ENCODE measurements at regions not wholly inside any gene's neighbourhood (a gene's known extent, or its start where the extent isn't known, plus 50 kb on each side); places are given as distances from the start of the nearest gene placed in this dataset.
"Not testable (repeated sequence)": the region's sequence is repeated elsewhere in the genome, so short reads cannot be mapped to it uniquely, and the experiment has no call there.

DNA sequence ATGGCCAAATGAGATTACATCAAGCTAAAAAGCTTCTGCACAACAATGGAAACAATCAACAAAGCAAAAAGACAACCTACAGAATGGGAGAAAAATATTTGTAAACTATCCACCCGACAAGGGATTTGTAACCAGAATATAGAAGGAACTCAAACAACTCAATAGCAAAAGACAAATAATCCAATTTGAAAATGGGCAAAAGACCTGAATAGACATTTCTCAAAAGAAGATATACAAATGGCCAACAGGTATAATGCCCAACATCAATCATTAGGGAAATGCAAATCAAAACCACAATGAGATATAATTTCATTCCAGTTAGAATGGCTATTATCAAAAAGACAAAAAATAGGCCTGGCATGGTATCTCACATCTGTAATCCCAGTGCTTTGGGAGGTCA lies 140.0 kb downstream of the GLUL start:
- no peaks in the 10 kb centered on the region for H3K27me3 ChIP-seq (ENCODE audit: control insufficient read depth in 5 of 5, insufficient read depth in 4 of 5, low read length in 5 of 5)
- H3K4me1 ChIP-seq (ENCODE audit: control insufficient read depth in 5 of 5, insufficient read depth in 5 of 5, low read length in 5 of 5): no peaks in the 10 kb centered on the region
- H3K4me3 ChIP-seq (ENCODE audit: low read depth in 1 of 5, low read length in 5 of 5): no peak overlapping the region
- no peaks in the 10 kb centered on the region for H3K36me3 ChIP-seq (ENCODE audit: control insufficient read depth in 5 of 5, insufficient read depth in 5 of 5, low read length in 5 of 5)
- no peak overlapping the region for H3K27ac ChIP-seq (ENCODE audit: low read depth, low read length)
- no peaks in the 10 kb centered on the region for H3K9me3 ChIP-seq (ENCODE audit: control insufficient read depth in 5 of 5, low read length in 5 of 5)
- H3K9ac ChIP-seq (ENCODE audit: low read length in 5 of 5): no peak overlapping the region

DNA sequence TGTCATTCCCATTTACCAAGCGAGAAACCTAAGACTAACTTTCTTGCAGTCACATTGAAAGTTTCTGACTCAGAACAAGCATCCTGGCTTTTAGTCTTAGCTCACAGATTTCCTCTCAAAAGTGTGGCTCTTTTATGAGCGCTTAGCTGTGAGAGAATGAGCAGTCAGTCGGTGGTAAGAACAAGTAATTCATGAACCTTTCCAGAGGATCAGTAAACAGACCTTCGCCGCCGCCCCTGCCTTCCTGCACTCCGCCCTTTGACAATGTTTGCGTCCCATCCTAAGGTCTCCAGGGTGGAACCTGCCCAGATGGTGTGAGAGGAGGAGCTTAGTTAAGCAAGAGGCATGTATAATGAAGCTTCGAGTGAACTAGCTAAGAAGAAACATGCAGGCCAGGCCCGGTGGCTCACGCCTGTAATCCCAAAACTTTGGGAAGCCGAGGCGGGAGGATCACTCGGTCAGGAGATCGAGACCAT lies 142.4 kb downstream of the GLUL start:
- Histone ChIP-seq H3K9me3 (ENCODE audit: control insufficient read depth in 5 of 5, low read length in 5 of 5) (no peaks in the 10 kb centered on the region), H3K27ac (ENCODE audit: low read depth, low read length) (no peak overlapping the region), H3K27me3 (ENCODE audit: control insufficient read depth in 5 of 5, insufficient read depth in 4 of 5, low read length in 5 of 5) (no peaks in the 10 kb centered on the region), H3K36me3 (ENCODE audit: control insufficient read depth in 5 of 5, insufficient read depth in 5 of 5, low read length in 5 of 5) (no peaks in the 10 kb centered on the region), H3K4me3 (ENCODE audit: low read depth in 1 of 5, low read length in 5 of 5) (no peak overlapping the region), H3K9ac (ENCODE audit: low read length in 5 of 5) (no peak overlapping the region), H3K4me1 (ENCODE audit: control insufficient read depth in 5 of 5, insufficient read depth in 5 of 5, low read length in 5 of 5) (no peaks in the 10 kb centered on the region)

DNA sequence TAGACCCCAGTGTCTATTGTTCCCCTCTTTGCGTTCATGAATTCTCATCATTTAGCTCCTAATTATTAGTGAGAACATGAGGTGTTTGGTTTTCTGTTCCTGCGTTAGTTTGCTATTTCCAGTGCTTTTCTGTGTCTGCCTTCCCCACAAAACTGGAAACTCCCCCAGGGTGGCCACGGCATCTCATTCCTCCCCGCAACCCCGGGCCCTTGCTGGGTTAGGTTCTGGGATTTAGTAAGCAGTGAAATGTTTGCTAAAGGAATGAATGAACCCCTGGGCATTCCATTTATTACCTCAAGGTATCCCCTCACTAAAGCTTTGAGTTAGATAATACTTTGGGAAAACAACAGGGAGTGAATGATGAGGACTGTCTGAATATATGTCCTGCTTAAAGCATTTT lies 142.9 kb downstream of the GLUL start:
- no peak overlapping the region for H3K9ac ChIP-seq (ENCODE audit: low read length in 5 of 5)
- H3K9me3 ChIP-seq (ENCODE audit: control insufficient read depth in 5 of 5, low read length in 5 of 5): no peaks in the 10 kb centered on the region
- no peak overlapping the region for H3K27ac ChIP-seq (ENCODE audit: low read depth, low read length)

DNA sequence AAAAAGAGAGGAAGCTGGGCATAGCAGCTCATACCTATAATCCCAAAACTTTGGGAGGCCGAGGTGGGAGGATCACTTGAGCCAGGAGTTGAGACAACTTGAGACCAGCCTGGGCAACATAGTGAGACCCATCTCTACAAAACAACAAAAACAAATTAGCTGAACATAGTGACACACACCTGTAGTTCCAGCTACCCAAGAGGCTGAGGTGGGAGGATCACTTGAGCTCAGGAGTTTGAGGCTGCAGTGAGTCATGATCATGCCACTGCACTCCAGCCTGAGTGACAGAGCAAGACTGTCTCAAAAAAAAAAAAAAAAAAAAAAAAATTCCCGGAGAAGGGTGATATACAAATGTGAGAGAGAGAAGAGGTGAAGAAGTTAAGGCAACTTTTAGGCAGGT lies 143.8 kb downstream of the GLUL start:
- not testable (repeated sequence) for H3K4me3 ChIP-seq (ENCODE audit: low read depth in 1 of 5, low read length in 5 of 5); H3K27ac ChIP-seq (ENCODE audit: low read depth, low read length); H3K9ac ChIP-seq (ENCODE audit: low read length in 5 of 5); H3K4me1 ChIP-seq (ENCODE audit: control insufficient read depth in 5 of 5, insufficient read depth in 5 of 5, low read length in 5 of 5); H3K9me3 ChIP-seq (ENCODE audit: control insufficient read depth in 5 of 5, low read length in 5 of 5); H3K36me3 ChIP-seq (ENCODE audit: control insufficient read depth in 5 of 5, insufficient read depth in 5 of 5, low read length in 5 of 5); H3K27me3 ChIP-seq (ENCODE audit: control insufficient read depth in 5 of 5, insufficient read depth in 4 of 5, low read length in 5 of 5)

More for the DNA sequence above, 142.9 kb downstream of the GLUL start:
- no peaks in the 10 kb centered on the region for H3K36me3 ChIP-seq (ENCODE audit: control insufficient read depth in 5 of 5, insufficient read depth in 5 of 5, low read length in 5 of 5)
- no peaks in the 10 kb centered on the region for H3K27me3 ChIP-seq (ENCODE audit: control insufficient read depth in 5 of 5, insufficient read depth in 4 of 5, low read length in 5 of 5)
- no peaks in the 10 kb centered on the region for H3K4me1 ChIP-seq (ENCODE audit: control insufficient read depth in 5 of 5, insufficient read depth in 5 of 5, low read length in 5 of 5)
- no peak overlapping the region for H3K4me3 ChIP-seq (ENCODE audit: low read depth in 1 of 5, low read length in 5 of 5)

DNA sequence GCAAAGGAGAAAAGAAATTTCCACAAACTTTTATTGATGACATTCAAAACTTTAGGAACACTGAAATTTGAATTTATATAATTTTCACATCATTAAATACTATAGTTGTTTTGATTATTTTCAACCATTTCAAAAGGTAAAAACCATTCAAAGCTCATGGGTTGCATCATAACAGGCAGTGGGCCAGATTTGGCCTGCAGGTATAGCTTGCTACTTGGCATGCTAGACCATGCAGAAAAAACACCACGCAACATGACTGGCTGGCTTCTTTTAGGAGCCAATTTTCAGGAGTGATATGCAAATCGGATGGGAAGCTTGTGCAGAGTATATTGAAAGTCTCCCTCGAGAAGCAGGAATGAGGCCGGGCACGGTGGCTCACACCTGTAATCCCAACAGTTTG lies 144.8 kb downstream of the GLUL start:
- H3K9me3 ChIP-seq (ENCODE audit: control insufficient read depth in 5 of 5, low read length in 5 of 5): no peaks in the 10 kb centered on the region
- H3K4me3 ChIP-seq (ENCODE audit: low read depth in 1 of 5, low read length in 5 of 5): no peak overlapping the region

DNA sequence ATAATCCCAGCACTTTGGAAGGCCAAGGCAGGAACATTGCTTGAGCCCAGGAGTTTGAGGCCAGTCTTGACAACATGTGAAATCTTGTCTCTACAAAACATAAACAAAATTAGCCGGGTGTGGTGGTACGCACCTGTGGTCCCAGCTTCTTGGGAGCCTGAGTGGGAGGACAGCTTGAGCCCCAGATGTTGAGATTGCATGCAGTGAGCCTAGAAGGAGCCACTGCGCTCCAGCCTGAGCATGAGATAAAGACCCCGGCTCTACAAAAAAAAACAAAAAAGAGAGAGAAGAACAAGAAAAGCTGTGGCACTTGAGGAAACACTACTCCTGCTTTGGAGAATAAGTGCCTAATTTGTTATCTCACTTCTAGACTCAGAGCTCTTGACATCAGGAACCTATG lies 146.6 kb downstream of the GLUL start:
- H3K27ac ChIP-seq (ENCODE audit: low read depth, low read length): no peak overlapping the region
- H3K9ac ChIP-seq (ENCODE audit: low read length in 5 of 5): no peak overlapping the region
- H3K4me3 ChIP-seq (ENCODE audit: low read depth in 1 of 5, low read length in 5 of 5): no peak overlapping the region
- no peaks in the 10 kb centered on the region for H3K36me3 ChIP-seq (ENCODE audit: control insufficient read depth in 5 of 5, insufficient read depth in 5 of 5, low read length in 5 of 5)
- no peaks in the 10 kb centered on the region for H3K4me1 ChIP-seq (ENCODE audit: control insufficient read depth in 5 of 5, insufficient read depth in 5 of 5, low read length in 5 of 5)
- no peaks in the 10 kb centered on the region for H3K27me3 ChIP-seq (ENCODE audit: control insufficient read depth in 5 of 5, insufficient read depth in 4 of 5, low read length in 5 of 5)
- H3K9me3 ChIP-seq (ENCODE audit: control insufficient read depth in 5 of 5, low read length in 5 of 5): no peaks in the 10 kb centered on the region

More for the DNA sequence above, 144.8 kb downstream of the GLUL start:
- Histone ChIP-seq H3K36me3 (ENCODE audit: control insufficient read depth in 5 of 5, insufficient read depth in 5 of 5, low read length in 5 of 5) (no peaks in the 10 kb centered on the region), H3K4me1 (ENCODE audit: control insufficient read depth in 5 of 5, insufficient read depth in 5 of 5, low read length in 5 of 5) (no peaks in the 10 kb centered on the region), H3K27me3 (ENCODE audit: control insufficient read depth in 5 of 5, insufficient read depth in 4 of 5, low read length in 5 of 5) (no peaks in the 10 kb centered on the region), H3K9ac (ENCODE audit: low read length in 5 of 5) (no peak overlapping the region), H3K27ac (ENCODE audit: low read depth, low read length) (no peak overlapping the region)

DNA sequence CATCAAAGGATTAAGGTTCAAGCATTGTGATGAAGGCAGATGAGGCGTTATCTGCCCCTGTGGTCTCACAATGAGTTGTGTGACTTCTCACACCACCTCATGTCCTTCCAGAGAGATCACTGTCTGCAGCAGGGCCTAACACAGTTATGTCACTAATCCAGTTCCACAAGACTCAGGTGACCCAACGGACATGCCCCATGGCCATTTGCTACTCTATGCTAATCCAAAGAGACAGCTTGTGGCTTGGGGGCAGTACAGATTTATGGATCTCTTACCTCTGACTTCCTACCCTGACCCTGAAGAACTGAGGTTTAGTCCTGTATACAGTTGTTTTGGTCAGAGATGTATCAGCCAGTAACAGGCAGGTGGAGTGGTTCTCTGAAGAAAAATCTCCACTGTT lies 147.1 kb downstream of the GLUL start:
- no peaks in the 10 kb centered on the region for H3K36me3 ChIP-seq (ENCODE audit: control insufficient read depth in 5 of 5, insufficient read depth in 5 of 5, low read length in 5 of 5)
- no peak overlapping the region for H3K4me3 ChIP-seq (ENCODE audit: low read depth in 1 of 5, low read length in 5 of 5)
- no peak overlapping the region for H3K9ac ChIP-seq (ENCODE audit: low read length in 5 of 5)
- H3K4me1 ChIP-seq (ENCODE audit: control insufficient read depth in 5 of 5, insufficient read depth in 5 of 5, low read length in 5 of 5): no peaks in the 10 kb centered on the region
- no peak overlapping the region for H3K27ac ChIP-seq (ENCODE audit: low read depth, low read length)
- H3K9me3 ChIP-seq (ENCODE audit: control insufficient read depth in 5 of 5, low read length in 5 of 5): no peaks in the 10 kb centered on the region
- H3K27me3 ChIP-seq (ENCODE audit: control insufficient read depth in 5 of 5, insufficient read depth in 4 of 5, low read length in 5 of 5): no peaks in the 10 kb centered on the region

DNA sequence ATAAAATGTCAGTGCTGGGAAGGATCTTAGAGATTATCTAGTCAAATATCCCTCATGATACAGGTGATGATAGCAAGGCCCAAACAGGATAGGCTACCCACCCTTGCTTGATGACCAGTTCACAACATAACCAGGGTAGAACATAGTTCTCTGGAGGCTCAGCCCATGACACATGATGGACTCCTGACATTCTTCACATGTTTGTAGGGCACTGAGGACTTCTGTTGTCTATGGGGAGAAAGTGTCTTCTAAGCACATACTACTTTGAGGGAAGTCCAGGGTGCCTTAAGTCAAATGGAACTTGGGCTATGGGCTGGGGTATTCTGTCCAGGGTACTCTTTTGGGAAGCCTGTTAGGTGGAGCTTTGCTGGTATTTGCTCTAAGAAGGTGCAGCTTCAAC lies 148.9 kb downstream of the GLUL start:
- no peak overlapping the region for H3K9ac ChIP-seq (ENCODE audit: low read length in 5 of 5)
- H3K27me3 ChIP-seq (ENCODE audit: control insufficient read depth in 5 of 5, insufficient read depth in 4 of 5, low read length in 5 of 5): no peaks in the 10 kb centered on the region
- H3K4me3 ChIP-seq (ENCODE audit: low read depth in 1 of 5, low read length in 5 of 5): no peak overlapping the region
- no peaks in the 10 kb centered on the region for H3K9me3 ChIP-seq (ENCODE audit: control insufficient read depth in 5 of 5, low read length in 5 of 5)
- H3K4me1 ChIP-seq (ENCODE audit: control insufficient read depth in 5 of 5, insufficient read depth in 5 of 5, low read length in 5 of 5): no peaks in the 10 kb centered on the region
- no peaks in the 10 kb centered on the region for H3K36me3 ChIP-seq (ENCODE audit: control insufficient read depth in 5 of 5, insufficient read depth in 5 of 5, low read length in 5 of 5)
- H3K27ac ChIP-seq (ENCODE audit: low read depth, low read length): no peak overlapping the region

DNA sequence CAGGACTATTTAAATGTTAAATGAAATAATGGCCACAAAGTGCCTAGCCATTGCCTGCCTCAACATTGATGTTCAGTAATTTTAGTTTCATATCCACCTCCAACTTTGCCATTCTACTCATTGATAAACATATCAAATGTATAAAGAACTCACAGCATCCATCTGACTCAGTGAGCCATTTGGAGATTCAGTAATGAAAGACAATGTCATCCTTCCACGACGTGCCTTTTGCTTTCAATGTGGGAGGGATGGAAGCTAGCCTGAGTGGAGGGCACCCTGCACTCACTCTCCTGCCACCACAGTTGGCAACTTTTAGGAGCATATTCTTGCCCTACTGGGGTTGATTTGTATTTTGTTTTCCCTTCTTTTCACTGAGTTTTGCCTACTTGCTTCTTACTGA lies 151.5 kb downstream of the GLUL start:
- Histone ChIP-seq H3K27me3 (ENCODE audit: control insufficient read depth in 5 of 5, insufficient read depth in 4 of 5, low read length in 5 of 5) (no peaks in the 10 kb centered on the region), H3K27ac (ENCODE audit: low read depth, low read length) (no peak overlapping the region)

DNA sequence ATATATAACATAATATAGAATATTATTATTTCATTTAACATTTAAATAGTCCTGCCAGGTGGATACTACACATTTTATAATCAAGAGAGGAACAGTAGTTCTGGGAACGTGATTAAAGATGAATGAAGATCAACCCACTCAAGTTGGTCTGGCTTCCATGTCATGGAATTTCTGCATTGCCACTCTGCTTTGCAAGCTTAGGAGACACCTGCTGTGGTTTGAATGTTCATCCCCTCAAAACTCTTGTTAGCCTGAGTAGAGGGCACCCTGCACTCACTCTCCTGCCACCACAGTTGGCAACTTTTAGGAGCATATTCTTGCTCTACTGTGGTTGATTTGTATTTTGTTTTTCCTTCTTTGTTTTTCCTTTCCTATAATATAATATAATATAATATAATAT lies 153.2 kb downstream of the GLUL start:
- H3K9ac ChIP-seq (ENCODE audit: low read length in 5 of 5): no peak overlapping the region
- no peak overlapping the region for H3K4me3 ChIP-seq (ENCODE audit: low read depth in 1 of 5, low read length in 5 of 5)
- no peaks in the 10 kb centered on the region for H3K27me3 ChIP-seq (ENCODE audit: control insufficient read depth in 5 of 5, insufficient read depth in 4 of 5, low read length in 5 of 5)
- H3K9me3 ChIP-seq (ENCODE audit: control insufficient read depth in 5 of 5, low read length in 5 of 5): no peaks in the 10 kb centered on the region
- no peaks in the 10 kb centered on the region for H3K36me3 ChIP-seq (ENCODE audit: control insufficient read depth in 5 of 5, insufficient read depth in 5 of 5, low read length in 5 of 5)
- H3K4me1 ChIP-seq (ENCODE audit: control insufficient read depth in 5 of 5, insufficient read depth in 5 of 5, low read length in 5 of 5): peaks cover 0 to 10% (median 0%) of the 10 kb centered on the region in 5 donors
- H3K27ac ChIP-seq (ENCODE audit: low read depth, low read length): no peak overlapping the region

More for the DNA sequence above, 151.5 kb downstream of the GLUL start:
- Histone ChIP-seq H3K4me3 (ENCODE audit: low read depth in 1 of 5, low read length in 5 of 5) (no peak overlapping the region), H3K4me1 (ENCODE audit: control insufficient read depth in 5 of 5, insufficient read depth in 5 of 5, low read length in 5 of 5) (peaks cover 0 to 10% (median 0%) of the 10 kb centered on the region in 5 donors), H3K9me3 (ENCODE audit: control insufficient read depth in 5 of 5, low read length in 5 of 5) (no peaks in the 10 kb centered on the region), H3K9ac (ENCODE audit: low read length in 5 of 5) (no peak overlapping the region), H3K36me3 (ENCODE audit: control insufficient read depth in 5 of 5, insufficient read depth in 5 of 5, low read length in 5 of 5) (no peaks in the 10 kb centered on the region)

DNA sequence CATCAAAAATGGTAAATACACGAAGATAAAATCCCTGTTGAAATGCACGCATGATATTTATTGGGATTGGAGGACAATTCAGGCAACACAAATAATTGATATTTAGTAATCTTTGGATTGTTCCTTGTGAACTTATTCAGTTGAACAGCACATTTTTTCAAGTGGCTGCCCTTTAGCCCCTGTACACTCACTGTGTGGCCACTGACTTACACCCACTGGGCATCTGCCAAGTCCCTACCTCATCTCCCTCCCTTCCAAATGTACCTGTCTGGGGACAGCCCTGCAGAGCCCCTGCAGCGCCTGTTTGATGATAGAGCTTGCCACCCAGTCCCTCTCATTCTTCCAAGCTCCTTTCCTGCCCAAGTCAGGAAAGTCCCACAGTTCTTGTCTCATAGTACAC lies 154.3 kb downstream of the GLUL start:
- Histone ChIP-seq H3K4me1 (ENCODE audit: control insufficient read depth in 5 of 5, insufficient read depth in 5 of 5, low read length in 5 of 5) (peaks cover 0 to 10% (median 0%) of the 10 kb centered on the region in 5 donors), H3K9ac (ENCODE audit: low read length in 5 of 5) (no peak overlapping the region), H3K36me3 (ENCODE audit: control insufficient read depth in 5 of 5, insufficient read depth in 5 of 5, low read length in 5 of 5) (no peaks in the 10 kb centered on the region), H3K27ac (ENCODE audit: low read depth, low read length) (no peak overlapping the region), H3K27me3 (ENCODE audit: control insufficient read depth in 5 of 5, insufficient read depth in 4 of 5, low read length in 5 of 5) (no peaks in the 10 kb centered on the region), H3K4me3 (ENCODE audit: low read depth in 1 of 5, low read length in 5 of 5) (no peak overlapping the region), H3K9me3 (ENCODE audit: control insufficient read depth in 5 of 5, low read length in 5 of 5) (no peaks in the 10 kb centered on the region)

All from subcutaneous abdominal adipose tissue (tissue), 5 donors.